Endodermal cell (in vitro differentiated cells): ENCODE measurements at regions not wholly inside any gene's neighbourhood (a gene's known extent, or its start where the extent isn't known, plus 50 kb on each side); places are given as distances from the start of the nearest gene placed in this dataset.

Experiments
- DNase-seq: peaks from one replicate; pipeline ENCODE4 v3.0.0-alpha.2; 2017
- H3K27ac ChIP-seq: 2 replicates; pipeline ENCODE4 v1.5.1; 2013; ENCODE audit warnings: mild to moderate bottlenecking, low read depth, low read length, moderate library complexity
- H3K27me3 ChIP-seq: 2 replicates; pipeline ENCODE4 v1.6.1; 2013; ENCODE audit warnings: mild to moderate bottlenecking, low read length, moderate library complexity; ENCODE audit not compliant: insufficient read depth, control insufficient read depth, poor library complexity, severe bottlenecking
- H3K36me3 ChIP-seq: 2 replicates; pipeline ENCODE4 v1.7.0; 2013; ENCODE audit warnings: mild to moderate bottlenecking, low read length, moderate library complexity; ENCODE audit not compliant: control insufficient read depth, insufficient read depth
- H3K4me1 ChIP-seq: one replicate; pipeline ENCODE4 v1.7.0; 2013; ENCODE audit warnings: low read length; ENCODE audit not compliant: control insufficient read depth, insufficient read depth
- H3K4me3 ChIP-seq: 2 replicates; pipeline ENCODE4 v1.5.1; 2013; ENCODE audit warnings: mild to moderate bottlenecking, low read length, moderate library complexity
- H3K9ac ChIP-seq: 2 replicates; pipeline ENCODE4 v1.6.1; 2013; ENCODE audit warnings: mild to moderate bottlenecking, low read length, moderate library complexity; ENCODE audit not compliant: poor library complexity, severe bottlenecking; ENCODE audit errors: extremely low read depth
- H3K9me3 ChIP-seq: 2 replicates; pipeline ENCODE4 v1.6.1; 2013; ENCODE audit warnings: mild to moderate bottlenecking, low read length, moderate library complexity; ENCODE audit not compliant: control insufficient read depth
- H3K27ac Mint-ChIP-seq: 2 replicates; pipeline ENCODE4 v1.8.0; 2020; ENCODE audit warnings: mixed read lengths
- H3K27me3 Mint-ChIP-seq: 2 replicates; pipeline ENCODE4 v1.8.0; 2021; ENCODE audit warnings: mild to moderate bottlenecking, mixed read lengths; ENCODE audit not compliant: insufficient read depth
- H3K36me3 Mint-ChIP-seq: 2 replicates; pipeline ENCODE4 v1.8.0; 2020; ENCODE audit warnings: low read depth, mixed read lengths
- H3K4me1 Mint-ChIP-seq: 2 replicates; pipeline ENCODE4 v1.8.0; 2020; ENCODE audit warnings: mixed read lengths
- H3K4me3 Mint-ChIP-seq: 2 replicates; pipeline ENCODE4 v1.8.0; 2020; ENCODE audit warnings: mild to moderate bottlenecking, moderate library complexity, mixed read lengths
- H3K9me3 Mint-ChIP-seq: 2 replicates; pipeline ENCODE4 v1.8.0; 2020; ENCODE audit warnings: mild to moderate bottlenecking, mixed read lengths
- WGBS, 2 experiments: methylation state at CpG; one replicate each; pipeline versions ENCODE4 v1.1.5 to v1.1.7; 2013; ENCODE audit warnings: missing lambda C conversion rate in 2 of 2, mixed read lengths in 1 of 2; ENCODE audit not compliant: insufficient coverage in 1 of 2, insufficient read length in 1 of 2; 5-methylcytosine and 5-hydroxymethylcytosine counted together
- TF ChIP-seq, protein P1 (sequence below): fragments of 200-600 bp; sonication (generic); conservative IDR thresholded peaks from 2 replicates; pipeline ENCODE4 v1.5.0; 2021; ENCODE audit warnings: antibody characterized with exemption, mild to moderate bottlenecking

DNA sequence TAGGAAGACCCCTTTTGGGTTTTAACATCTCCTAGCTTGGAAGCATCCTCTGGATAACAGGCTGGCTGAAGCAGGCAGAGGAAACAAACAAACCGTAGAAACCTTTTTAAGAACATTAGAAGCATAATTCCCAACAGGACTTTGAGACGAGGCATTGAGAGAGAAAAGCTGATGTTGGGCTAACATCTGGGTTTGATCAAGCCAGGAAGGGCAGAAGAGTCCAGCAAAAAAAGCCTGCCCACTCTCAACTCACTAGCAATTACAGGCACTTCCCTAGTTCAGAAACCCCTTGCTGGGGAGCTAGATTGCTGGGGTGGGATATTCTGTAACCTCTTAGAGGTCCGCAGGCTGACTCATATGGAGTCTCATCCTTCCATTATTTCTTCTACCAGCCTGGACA is 75.4 kb upstream of the CTNNA1 start:
- H3K27ac ChIP-seq = no peak overlapping the region
- H3K27ac Mint-ChIP-seq = no peak overlapping the region
- H3K36me3 Mint-ChIP-seq = no peaks in the 10 kb centered on the region
- no peak for DNase-seq
- peaks cover 2% of the 10 kb centered on the region for H3K27me3 Mint-ChIP-seq
- H3K4me3 ChIP-seq = no peak overlapping the region
- H3K9ac ChIP-seq = no peak overlapping the region
- TF ChIP-seq, protein P1, sequence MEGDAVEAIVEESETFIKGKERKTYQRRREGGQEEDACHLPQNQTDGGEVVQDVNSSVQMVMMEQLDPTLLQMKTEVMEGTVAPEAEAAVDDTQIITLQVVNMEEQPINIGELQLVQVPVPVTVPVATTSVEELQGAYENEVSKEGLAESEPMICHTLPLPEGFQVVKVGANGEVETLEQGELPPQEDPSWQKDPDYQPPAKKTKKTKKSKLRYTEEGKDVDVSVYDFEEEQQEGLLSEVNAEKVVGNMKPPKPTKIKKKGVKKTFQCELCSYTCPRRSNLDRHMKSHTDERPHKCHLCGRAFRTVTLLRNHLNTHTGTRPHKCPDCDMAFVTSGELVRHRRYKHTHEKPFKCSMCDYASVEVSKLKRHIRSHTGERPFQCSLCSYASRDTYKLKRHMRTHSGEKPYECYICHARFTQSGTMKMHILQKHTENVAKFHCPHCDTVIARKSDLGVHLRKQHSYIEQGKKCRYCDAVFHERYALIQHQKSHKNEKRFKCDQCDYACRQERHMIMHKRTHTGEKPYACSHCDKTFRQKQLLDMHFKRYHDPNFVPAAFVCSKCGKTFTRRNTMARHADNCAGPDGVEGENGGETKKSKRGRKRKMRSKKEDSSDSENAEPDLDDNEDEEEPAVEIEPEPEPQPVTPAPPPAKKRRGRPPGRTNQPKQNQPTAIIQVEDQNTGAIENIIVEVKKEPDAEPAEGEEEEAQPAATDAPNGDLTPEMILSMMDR = no peak
- WGBS, 2 experiments = 85 to 89% methylated on average over 3 of the region's 3 CpGs
- H3K4me3 Mint-ChIP-seq = no peak overlapping the region
- no peaks in the 10 kb centered on the region for H3K4me1 ChIP-seq
- no peaks in the 10 kb centered on the region for H3K9me3 ChIP-seq
- H3K36me3 ChIP-seq = no peaks in the 10 kb centered on the region
- H3K4me1 Mint-ChIP-seq = peaks cover 12% of the 10 kb centered on the region
- H3K9me3 Mint-ChIP-seq = peaks cover 4% of the 10 kb centered on the region
- H3K27me3 ChIP-seq = no peaks in the 10 kb centered on the region

DNA sequence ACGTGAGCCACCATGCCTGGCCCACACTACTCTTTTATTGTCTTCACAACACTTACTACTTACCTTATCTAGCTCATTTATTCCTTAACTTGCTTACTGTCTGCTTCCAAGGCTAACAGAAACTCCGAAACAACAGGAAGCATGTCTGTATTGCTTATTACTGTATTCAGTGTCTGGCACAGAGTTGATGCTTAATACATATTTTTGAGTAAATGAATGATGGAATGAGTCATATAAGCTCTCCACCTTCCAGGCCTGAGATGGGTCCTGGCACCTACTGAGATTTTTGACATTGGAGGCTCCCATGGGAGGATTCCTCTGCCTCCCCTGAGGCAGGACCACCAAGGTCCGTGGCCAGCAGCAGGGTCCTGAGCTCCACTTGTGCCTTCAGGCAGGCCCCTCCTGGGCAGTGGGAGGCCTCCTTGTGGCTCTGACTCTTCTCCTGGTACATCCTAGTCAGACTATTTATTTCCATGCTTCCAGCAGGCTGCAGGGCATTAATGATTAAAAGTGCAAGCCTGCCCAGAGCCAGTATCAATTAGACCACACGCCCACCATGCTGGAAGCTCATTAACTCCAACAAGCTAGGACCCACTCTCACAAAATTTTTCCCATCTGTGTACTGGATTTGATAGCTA is 76.5 kb upstream of the CTNNA1 start:
- TF ChIP-seq, protein P1 = no peak
- no peak overlapping the region for H3K9ac ChIP-seq
- H3K27me3 Mint-ChIP-seq = no peaks in the 10 kb centered on the region
- H3K27me3 ChIP-seq = no peaks in the 10 kb centered on the region
- 85 to 90% methylated on average over 3 to 4 of the region's 4 CpGs for WGBS, 2 experiments
- no peaks in the 10 kb centered on the region for H3K4me1 ChIP-seq
- H3K36me3 ChIP-seq = no peaks in the 10 kb centered on the region
- H3K36me3 Mint-ChIP-seq = no peaks in the 10 kb centered on the region
- H3K27ac Mint-ChIP-seq = no peak overlapping the region
- peaks cover 13% of the 10 kb centered on the region for H3K4me1 Mint-ChIP-seq
- no peak overlapping the region for H3K4me3 ChIP-seq
- DNase-seq = no peak
- H3K27ac ChIP-seq = no peak overlapping the region
- H3K4me3 Mint-ChIP-seq = no peak overlapping the region
- H3K9me3 Mint-ChIP-seq = peaks cover 4% of the 10 kb centered on the region
- no peaks in the 10 kb centered on the region for H3K9me3 ChIP-seq

DNA sequence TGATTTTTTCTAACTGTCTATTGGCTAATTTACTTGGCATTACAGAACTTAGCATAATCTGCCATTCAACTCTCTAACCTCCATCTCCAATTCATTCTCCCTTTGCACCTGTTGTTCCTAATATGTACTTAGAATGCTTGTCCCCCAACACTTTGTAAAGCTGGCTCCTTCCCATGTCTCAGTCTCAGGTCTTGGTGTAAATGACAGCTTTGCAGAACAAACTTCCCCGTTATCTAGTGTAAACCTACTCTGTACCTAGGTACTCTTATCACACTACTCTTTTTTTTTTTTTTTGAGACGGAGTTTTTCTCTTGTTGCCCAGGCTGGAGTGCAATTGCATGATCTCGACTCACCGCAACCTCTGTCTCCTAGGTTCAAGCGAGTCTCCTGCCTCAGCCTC is 77.2 kb upstream of the CTNNA1 start:
- no peaks in the 10 kb centered on the region for H3K36me3 ChIP-seq
- no peak overlapping the region for H3K9ac ChIP-seq
- no peak overlapping the region for H3K4me3 Mint-ChIP-seq
- H3K36me3 Mint-ChIP-seq = no peaks in the 10 kb centered on the region
- no peak overlapping the region for H3K27ac ChIP-seq
- H3K4me3 ChIP-seq = no peak overlapping the region
- H3K4me1 Mint-ChIP-seq = peaks cover 13% of the 10 kb centered on the region
- H3K4me1 ChIP-seq = no peaks in the 10 kb centered on the region
- no peaks in the 10 kb centered on the region for H3K27me3 ChIP-seq
- H3K9me3 Mint-ChIP-seq = peaks cover 4% of the 10 kb centered on the region
- no peaks in the 10 kb centered on the region for H3K9me3 ChIP-seq
- no peak overlapping the region for H3K27ac Mint-ChIP-seq
- TF ChIP-seq, protein P1 = no peak
- DNase-seq = no peak
- WGBS, 2 experiments = 79 to 90% methylated on average over 2 to 5 of the region's 5 CpGs
- no peaks in the 10 kb centered on the region for H3K27me3 Mint-ChIP-seq
